22Rv1 (cell line): ENCODE measurements at regions not wholly inside any gene's neighbourhood (a gene's known extent, or its start where the extent isn't known, plus 50 kb on each side); places are given as distances from the start of the nearest gene placed in this dataset.

ENCODE experiments used
- CTCF ChIP-seq: fragments of 450-650 bp; IDR thresholded peaks from 2 replicates; pipeline ENCODE4 v1.5.1; 2017; ENCODE audit warnings: mild to moderate bottlenecking
- ZFX ChIP-seq: fragments of 450-650 bp; IDR thresholded peaks from 2 replicates; pipeline ENCODE4 v1.6.1; 2017; ENCODE audit warnings: antibody characterized with exemption, borderline replicate concordance

GRCh38 chr21:28439788-28440187 lies 552.9 kb downstream of the LTN1 start:
- TF ChIP-seq CTCF (no peak), ZFX (no peak)
